ENCODE measurements at regions not wholly inside any gene's neighbourhood (a gene's known extent, or its start where the extent isn't known, plus 50 kb on each side); places are given as distances from the start of the nearest gene placed in this dataset.
"Not testable (repeated sequence)": the region's sequence is repeated elsewhere in the genome, so short reads cannot be mapped to it uniquely, and the experiment has no call there.

DNA sequence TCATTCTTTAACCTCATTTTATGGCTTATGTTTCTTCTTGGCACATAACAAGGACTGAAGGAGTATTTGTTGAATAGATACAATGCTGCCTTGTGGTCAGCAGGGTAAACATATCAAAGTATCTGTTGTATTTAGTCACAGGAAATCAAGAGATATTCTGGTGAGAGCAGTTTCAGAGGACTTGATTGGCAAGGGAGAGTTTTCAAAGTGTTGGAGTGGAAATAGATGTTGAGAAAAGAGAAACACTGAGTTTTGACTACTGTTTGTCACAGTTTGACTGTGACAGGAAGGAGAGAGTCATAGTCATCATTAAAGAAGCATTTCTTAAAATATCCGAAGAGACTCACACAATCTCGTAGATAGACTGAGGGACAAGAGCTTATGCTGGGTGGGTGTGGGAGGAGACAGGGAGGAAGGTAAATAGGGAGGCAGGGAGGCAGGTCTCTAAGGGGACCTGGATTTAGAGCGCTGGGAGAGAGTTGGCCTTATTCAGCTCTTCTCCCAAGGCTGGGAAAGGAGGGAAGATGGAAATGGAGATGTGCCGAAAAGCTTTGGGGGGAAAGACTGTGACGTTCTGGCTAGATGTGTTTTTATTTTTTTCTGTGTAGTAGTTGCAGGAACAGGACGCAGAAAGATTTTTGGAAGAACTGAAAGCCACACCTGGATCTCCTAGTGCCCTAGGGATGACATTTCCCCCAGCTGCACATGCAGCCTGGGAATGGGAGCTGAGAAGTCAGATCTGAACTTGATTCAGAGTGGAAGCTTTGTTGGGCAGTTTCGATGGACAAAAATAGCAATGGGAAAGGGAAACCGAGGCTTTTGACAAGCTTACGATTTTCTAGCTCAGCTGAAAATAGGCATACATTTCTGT lies 65.0 kb upstream of the IFNGR1 start:
- Histone ChIP-seq H3K9me3 (no peaks in the 10 kb centered on the region), H3K27me3 (no peaks in the 10 kb centered on the region), H3K4me1 (no peaks in the 10 kb centered on the region), H3K36me3 (no peaks in the 10 kb centered on the region), H3K4me3 (no peak overlapping the region), H3K27ac (no peak overlapping the region)
- in situ Hi-C loops (cut with MboI; ENCODE audit: low sequenced_read_pairs in 4 of 4) (loop anchor here in 1 of 4 donors (25.0 kb wide), 1 partner anchor 353 kb away; no protein-coding TSS in a partner anchor), intact Hi-C loops (cut with DNase I; ENCODE audit: low total_unique reads) (no loop called here)
- TF ChIP-seq, protein P1, sequence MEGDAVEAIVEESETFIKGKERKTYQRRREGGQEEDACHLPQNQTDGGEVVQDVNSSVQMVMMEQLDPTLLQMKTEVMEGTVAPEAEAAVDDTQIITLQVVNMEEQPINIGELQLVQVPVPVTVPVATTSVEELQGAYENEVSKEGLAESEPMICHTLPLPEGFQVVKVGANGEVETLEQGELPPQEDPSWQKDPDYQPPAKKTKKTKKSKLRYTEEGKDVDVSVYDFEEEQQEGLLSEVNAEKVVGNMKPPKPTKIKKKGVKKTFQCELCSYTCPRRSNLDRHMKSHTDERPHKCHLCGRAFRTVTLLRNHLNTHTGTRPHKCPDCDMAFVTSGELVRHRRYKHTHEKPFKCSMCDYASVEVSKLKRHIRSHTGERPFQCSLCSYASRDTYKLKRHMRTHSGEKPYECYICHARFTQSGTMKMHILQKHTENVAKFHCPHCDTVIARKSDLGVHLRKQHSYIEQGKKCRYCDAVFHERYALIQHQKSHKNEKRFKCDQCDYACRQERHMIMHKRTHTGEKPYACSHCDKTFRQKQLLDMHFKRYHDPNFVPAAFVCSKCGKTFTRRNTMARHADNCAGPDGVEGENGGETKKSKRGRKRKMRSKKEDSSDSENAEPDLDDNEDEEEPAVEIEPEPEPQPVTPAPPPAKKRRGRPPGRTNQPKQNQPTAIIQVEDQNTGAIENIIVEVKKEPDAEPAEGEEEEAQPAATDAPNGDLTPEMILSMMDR (IDR thresholded peaks at IDR 0.05 in 4 of 5, conservative IDR thresholded peaks at IDR 0.05 in 1 of 5): no peak
- no peak for TF ChIP-seq POLR2A (IDR thresholded peaks at IDR 0.05)
- ATAC-seq (no peak), DNase-seq (no peak)

DNA sequence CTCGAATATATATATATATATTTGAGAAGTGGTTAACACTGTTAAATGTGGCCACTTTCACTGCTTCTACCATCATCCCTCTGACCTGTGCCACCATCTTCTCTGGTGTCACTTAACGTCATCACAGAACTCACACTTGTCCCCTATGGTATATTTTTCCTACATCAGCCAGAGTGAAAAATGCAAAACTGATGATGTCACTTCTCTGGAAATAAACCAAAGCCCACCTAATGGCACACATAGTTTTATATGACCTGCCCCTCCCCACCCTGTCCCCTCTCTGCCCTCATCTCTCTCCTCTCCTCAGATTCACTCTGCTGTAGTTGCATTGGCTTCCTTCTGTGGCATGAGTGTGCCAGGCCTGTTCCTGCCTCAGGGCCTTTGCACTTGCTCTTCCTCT lies 63.9 kb upstream of the IFNGR1 start:
- no peak overlapping the region for H3K27ac ChIP-seq
- H3K4me1 ChIP-seq: no peaks in the 10 kb centered on the region
- ATAC-seq (no peak), DNase-seq (no peak)
- no peaks in the 10 kb centered on the region for H3K36me3 ChIP-seq
- no peaks in the 10 kb centered on the region for H3K27me3 ChIP-seq
- in situ Hi-C loops (cut with MboI; ENCODE audit: low sequenced_read_pairs in 4 of 4) (loop anchor here in 1 of 4 donors (25.0 kb wide), 1 partner anchor 354 kb away; no protein-coding TSS in a partner anchor), intact Hi-C loops (cut with DNase I; ENCODE audit: low total_unique reads) (no loop called here)
- no peaks in the 10 kb centered on the region for H3K9me3 ChIP-seq
- H3K4me3 ChIP-seq: no peak overlapping the region
- TF ChIP-seq POLR2A (IDR thresholded peaks at IDR 0.05): no peak
- TF ChIP-seq, protein P1 (IDR thresholded peaks at IDR 0.05 in 4 of 5, conservative IDR thresholded peaks at IDR 0.05 in 1 of 5): no peak

DNA sequence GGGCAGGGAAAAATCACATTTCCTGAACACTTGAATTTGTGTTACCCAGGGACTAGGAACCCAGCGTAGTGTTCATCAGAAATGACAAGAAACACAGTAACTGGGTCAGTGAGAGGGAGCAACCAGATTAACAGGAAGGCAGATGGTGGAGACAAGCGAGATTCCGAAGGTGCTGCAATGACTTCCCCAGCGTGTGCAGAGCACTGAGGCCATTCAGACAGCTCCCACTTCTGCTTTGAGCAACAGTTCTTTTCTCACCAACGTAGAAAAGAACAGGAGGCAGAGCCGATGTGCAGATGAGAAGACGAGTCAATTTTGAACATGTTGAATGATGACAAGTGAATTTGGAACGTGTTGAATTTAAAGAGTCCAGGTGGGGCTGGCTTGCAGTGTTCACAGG lies 63.1 kb upstream of the IFNGR1 start:
- DNase-seq: no peak
- Histone ChIP-seq H3K27me3 (no peaks in the 10 kb centered on the region), H3K36me3 (no peaks in the 10 kb centered on the region), H3K4me3 (no peak overlapping the region), H3K27ac (no peak overlapping the region), H3K9me3 (no peaks in the 10 kb centered on the region), H3K4me1 (no peaks in the 10 kb centered on the region)
- TF ChIP-seq, protein P1 (IDR thresholded peaks at IDR 0.05 in 4 of 5, conservative IDR thresholded peaks at IDR 0.05 in 1 of 5): no peak
- TF ChIP-seq POLR2A (IDR thresholded peaks at IDR 0.05): no peak
- no peak for ATAC-seq
- intact Hi-C loops (cut with DNase I; ENCODE audit: low total_unique reads): no loop called here
- in situ Hi-C loops (cut with MboI; ENCODE audit: low sequenced_read_pairs in 4 of 4): loop anchor here in 1 of 4 donors (25.0 kb wide), 1 partner anchor 355 kb away; no protein-coding TSS in a partner anchor

DNA sequence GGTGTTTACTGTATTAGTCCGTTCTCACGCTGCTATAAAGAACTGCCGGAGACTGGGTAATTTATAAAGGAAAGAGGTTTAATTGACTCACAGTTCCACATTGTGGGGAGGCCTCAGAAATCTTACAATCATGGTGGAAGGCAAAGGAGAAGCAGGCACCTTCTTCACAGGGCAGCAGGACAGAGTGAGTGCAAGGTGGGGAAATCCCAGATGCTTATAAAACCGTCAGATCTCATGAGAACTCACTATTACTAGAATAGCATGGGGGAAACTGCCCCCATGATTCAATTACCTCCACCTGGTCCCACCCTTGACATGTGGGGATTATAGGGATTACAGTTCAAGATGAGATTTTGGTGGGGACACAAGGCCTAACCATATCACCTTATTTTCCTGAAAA lies 60.1 kb upstream of the IFNGR1 start:
- H3K9me3 ChIP-seq; H3K27me3 ChIP-seq; DNase-seq; H3K4me1 ChIP-seq; H3K27ac ChIP-seq; H3K36me3 ChIP-seq; ATAC-seq; intact Hi-C loops (cut with DNase I; ENCODE audit: low total_unique reads); H3K4me3 ChIP-seq: not testable (repeated sequence)
- in situ Hi-C loops (cut with MboI; ENCODE audit: low sequenced_read_pairs in 4 of 4): loop anchor here in 3 of 4 donors (10.0 to 25.0 kb wide), 3 partner anchors 136 to 366 kb away; no protein-coding TSS in a partner anchor

DNA sequence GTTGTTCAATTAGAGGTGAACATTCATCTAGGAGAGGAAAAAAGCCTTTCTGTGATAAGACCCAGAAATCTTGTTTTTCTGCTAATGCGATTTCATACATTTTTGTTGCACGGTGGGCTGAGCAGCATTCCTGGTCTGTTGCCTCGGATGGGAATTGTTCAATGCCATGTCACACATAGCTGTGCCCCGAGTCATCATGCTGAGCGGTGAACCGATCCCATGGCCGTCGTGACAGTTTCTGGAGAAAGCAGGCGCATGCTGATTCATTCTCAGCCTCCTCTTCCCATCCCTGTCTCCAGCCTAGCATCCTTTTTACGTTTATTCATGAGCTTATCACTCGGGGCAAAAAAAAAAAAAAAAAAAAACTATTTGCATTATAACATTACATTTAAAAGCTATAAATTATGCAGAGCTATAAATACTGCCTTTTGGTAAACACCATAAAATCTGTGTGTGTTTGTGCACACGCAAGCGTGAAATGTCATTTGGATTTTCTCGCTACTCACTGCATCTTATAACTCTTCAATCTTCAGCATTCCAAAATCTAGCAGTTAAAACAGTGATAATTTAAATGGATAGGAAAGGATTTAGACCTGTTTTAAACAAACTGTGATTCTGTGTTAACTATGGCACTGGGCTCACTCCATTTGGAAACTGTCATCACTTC lies 58.9 kb upstream of the IFNGR1 start:
- H3K9me3 ChIP-seq: no peaks in the 10 kb centered on the region
- H3K4me3 ChIP-seq: no peak overlapping the region
- no peak overlapping the region for H3K27ac ChIP-seq
- no peak for TF ChIP-seq POLR2A (IDR thresholded peaks at IDR 0.05)
- TF ChIP-seq, protein P1 (IDR thresholded peaks at IDR 0.05 in 4 of 5, conservative IDR thresholded peaks at IDR 0.05 in 1 of 5): no peak
- no peaks in the 10 kb centered on the region for H3K36me3 ChIP-seq
- in situ Hi-C loops (cut with MboI; ENCODE audit: low sequenced_read_pairs in 4 of 4): loop anchor here in 3 of 4 donors (10.0 to 25.0 kb wide), 3 partner anchors 137 to 367 kb away; no protein-coding TSS in a partner anchor
- H3K4me1 ChIP-seq: no peaks in the 10 kb centered on the region
- no peak for DNase-seq
- H3K27me3 ChIP-seq: no peaks in the 10 kb centered on the region
- intact Hi-C loops (cut with DNase I; ENCODE audit: low total_unique reads): no loop called here
- ATAC-seq: no peak

All from gastrocnemius medialis (tissue), 4 donors.